ENCODE measurements at regions not wholly inside any gene's neighbourhood (a gene's known extent, or its start where the extent isn't known, plus 50 kb on each side); places are given as distances from the start of the nearest gene placed in this dataset.

GRCh38 chr11:23542189-23542588 lies 681.9 kb upstream of the CCDC179 start:
- H3K4me1 ChIP-seq = peaks cover 0 to 9% (median 3%) of the 10 kb centered on the region in 4 donors
- no peaks in the 10 kb centered on the region for H3K27me3 ChIP-seq
- no peaks in the 10 kb centered on the region for H3K36me3 ChIP-seq
- intact Hi-C loops (cut with DNase I; ENCODE audit: low total_unique reads) = no loop called here
- H3K4me3 ChIP-seq = no peak overlapping the region
- WGBS, 5 donors = 81 to 93% (median 91%) methylated on average over 1 of the region's 1 CpG
- TF ChIP-seq CTCF (IDR thresholded peaks at IDR 0.05) = no peak
- no peak for TF ChIP-seq POLR2A (IDR thresholded peaks at IDR 0.05)
- TF ChIP-seq POLR2AphosphoS5 (IDR thresholded peaks at IDR 0.05) = no peak
- no peak for TF ChIP-seq EP300 (IDR thresholded peaks at IDR 0.05)
- DNase-seq = no peak
- no peaks in the 10 kb centered on the region for H3K9me3 ChIP-seq
- no peak overlapping the region for H3K27ac ChIP-seq

DNA sequence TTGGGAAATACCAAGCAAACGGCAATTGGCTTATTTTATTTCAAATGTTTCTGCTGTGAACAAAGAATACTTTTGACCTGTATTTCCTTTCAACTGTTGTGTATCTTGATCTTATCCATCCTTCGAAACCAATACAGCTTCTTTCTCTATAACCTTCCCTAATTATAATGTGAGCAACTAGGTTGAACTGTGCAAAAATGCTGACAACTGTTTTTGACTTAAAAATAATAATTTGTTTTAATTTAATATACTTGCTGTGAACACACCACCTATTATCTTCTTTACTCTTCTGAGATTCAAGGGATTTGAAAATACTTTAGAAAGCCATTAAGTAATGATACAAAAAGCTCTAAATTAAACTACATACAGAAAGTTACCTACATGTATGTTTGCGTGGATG lies 682.5 kb upstream of the CCDC179 start:
- intact Hi-C loops (cut with DNase I; ENCODE audit: low total_unique reads) = no loop called here
- DNase-seq = no peak
- no peak overlapping the region for H3K4me3 ChIP-seq
- no peaks in the 10 kb centered on the region for H3K27me3 ChIP-seq
- TF ChIP-seq POLR2AphosphoS5 (IDR thresholded peaks at IDR 0.05) (no peak), EP300 (IDR thresholded peaks at IDR 0.05) (no peak), POLR2A (IDR thresholded peaks at IDR 0.05) (no peak), CTCF (IDR thresholded peaks at IDR 0.05) (no peak)
- H3K36me3 ChIP-seq = no peaks in the 10 kb centered on the region
- no peaks in the 10 kb centered on the region for H3K9me3 ChIP-seq
- H3K4me1 ChIP-seq = peaks cover 0 to 9% (median 3%) of the 10 kb centered on the region in 4 donors
- 81 to 89% (median 86%) methylated on average over 3 of the region's 3 CpGs for WGBS, 5 donors
- no peak overlapping the region for H3K27ac ChIP-seq

GRCh38 chr11:23543651-23544222 lies 683.5 kb upstream of the CCDC179 start:
- H3K27ac ChIP-seq = no peak overlapping the region
- TF ChIP-seq POLR2AphosphoS5 (IDR thresholded peaks at IDR 0.05) = no peak
- no peak for TF ChIP-seq EP300 (IDR thresholded peaks at IDR 0.05)
- no peaks in the 10 kb centered on the region for H3K36me3 ChIP-seq
- no peak overlapping the region for H3K4me3 ChIP-seq
- intact Hi-C loops (cut with DNase I; ENCODE audit: low total_unique reads) = no loop called here
- peaks cover 0 to 9% (median 3%) of the 10 kb centered on the region in 4 donors for H3K4me1 ChIP-seq
- no peak for DNase-seq
- 67 to 78% (median 71%) methylated on average over 3 of the region's 3 CpGs for WGBS, 5 donors
- no peaks in the 10 kb centered on the region for H3K9me3 ChIP-seq
- H3K27me3 ChIP-seq = no peaks in the 10 kb centered on the region

- TF ChIP-seq POLR2A (IDR thresholded peaks at IDR 0.05) (no peak), EP300 (IDR thresholded peaks at IDR 0.05) (no peak), POLR2AphosphoS5 (IDR thresholded peaks at IDR 0.05) (no peak), CTCF (IDR thresholded peaks at IDR 0.05) (no peak)
- no peak for DNase-seq
- no peak overlapping the region for H3K4me3 ChIP-seq
These were observed 691.4 kb upstream of the CCDC179 start for GRCh38 chr11:23551706-23552105.

GRCh38 chr11:23554002-23554401 lies 693.7 kb upstream of the CCDC179 start:
- no peaks in the 10 kb centered on the region for H3K36me3 ChIP-seq
- no peak overlapping the region for H3K4me3 ChIP-seq
- 79 to 93% (median 84%) methylated on average over 1 of the region's 1 CpG for WGBS, 5 donors
- no peak for DNase-seq
- no peak overlapping the region for H3K27ac ChIP-seq
- H3K27me3 ChIP-seq = no peaks in the 10 kb centered on the region
- no peak for TF ChIP-seq CTCF (IDR thresholded peaks at IDR 0.05)
- no peak for TF ChIP-seq EP300 (IDR thresholded peaks at IDR 0.05)
- TF ChIP-seq POLR2A (IDR thresholded peaks at IDR 0.05) = no peak
- TF ChIP-seq POLR2AphosphoS5 (IDR thresholded peaks at IDR 0.05) = no peak
- no peaks in the 10 kb centered on the region for H3K9me3 ChIP-seq
- intact Hi-C loops (cut with DNase I; ENCODE audit: low total_unique reads) = no loop called here
- H3K4me1 ChIP-seq = no peaks in the 10 kb centered on the region

More at GRCh38 chr11:23551706-23552105, 691.4 kb upstream of the CCDC179 start:
- Histone ChIP-seq H3K9me3 (no peaks in the 10 kb centered on the region), H3K36me3 (no peaks in the 10 kb centered on the region), H3K4me1 (no peaks in the 10 kb centered on the region), H3K27ac (no peak overlapping the region), H3K27me3 (no peaks in the 10 kb centered on the region)
- 67 to 94% (median 93%) methylated on average over 1 of the region's 1 CpG for WGBS, 5 donors
- intact Hi-C loops (cut with DNase I; ENCODE audit: low total_unique reads) = no loop called here

Measured in stomach (tissue), 8 donors.